ENCODE measurements at regions not wholly inside any gene's neighbourhood (a gene's known extent, or its start where the extent isn't known, plus 50 kb on each side); places are given as distances from the start of the nearest gene placed in this dataset.

GRCh38 chr5:143527808-143528207 is 124.3 kb upstream of the NR3C1 start:
- TF ChIP-seq POLR2A (IDR thresholded peaks at IDR 0.05), result no peak
- TF ChIP-seq CTCF (IDR thresholded peaks at IDR 0.05), result no peak
- no peak for TF ChIP-seq POLR2AphosphoS5 (IDR thresholded peaks at IDR 0.05)

Measured in gastroesophageal sphincter (tissue), 3 donors.